ENCODE measurements at regions not wholly inside any gene's neighbourhood (a gene's known extent, or its start where the extent isn't known, plus 50 kb on each side); places are given as distances from the start of the nearest gene placed in this dataset.

DNA sequence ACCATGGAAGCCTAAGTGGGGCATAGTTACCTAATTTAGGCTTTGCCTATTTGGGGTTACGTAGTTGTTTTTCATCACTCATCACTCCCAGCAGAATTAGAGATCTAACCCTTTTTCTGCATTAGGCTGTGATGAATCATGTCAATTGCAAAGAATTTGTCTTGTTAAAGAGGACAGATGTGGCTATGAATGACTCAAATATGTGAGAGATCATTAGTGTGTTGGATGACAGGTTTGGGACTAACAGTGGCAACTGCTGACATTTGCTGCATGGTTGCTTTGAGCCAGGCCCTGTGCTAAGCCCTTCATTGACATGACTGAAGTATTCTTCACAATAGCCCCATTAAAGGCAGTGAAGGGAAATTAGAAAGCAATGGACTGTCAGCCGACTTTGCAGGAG lies 83.4 kb upstream of the BMPER start:
- no peak for DNase-seq

GRCh38 chr7:33823913-33824312 lies 81.4 kb upstream of the BMPER start:
- DNase-seq: no peak

- no peak for DNase-seq
Measured at GRCh38 chr7:33824911-33825459, 80.4 kb upstream of the BMPER start.

DNA sequence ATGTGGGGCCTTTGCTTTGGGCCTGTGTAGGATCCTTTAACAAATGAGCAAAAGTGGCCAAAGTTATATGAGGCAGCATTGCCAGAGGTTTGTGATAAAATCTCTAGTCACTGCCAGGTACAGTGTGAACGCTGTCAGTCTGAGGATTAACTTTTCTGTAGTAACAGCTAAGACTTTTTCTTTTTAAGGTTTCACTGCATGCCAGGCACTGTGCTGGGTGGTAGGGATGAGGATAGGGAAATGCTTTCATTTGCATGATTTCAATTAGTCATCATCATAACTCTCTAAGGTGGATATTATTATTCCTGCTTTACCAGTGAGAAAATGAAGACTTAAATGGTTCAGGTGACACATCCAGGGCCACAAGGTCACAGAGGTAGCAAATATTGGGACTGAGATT lies 79.7 kb upstream of the BMPER start:
- no peak for DNase-seq

- no peak for DNase-seq
Measured at GRCh38 chr7:33829536-33829935, 75.8 kb upstream of the BMPER start.

- peak; percentile 32 for DNase-seq
Measured at GRCh38 chr7:33831389-33832141, 73.8 kb upstream of the BMPER start.

GRCh38 chr7:33832271-33832721 lies 73.0 kb upstream of the BMPER start:
- no peak for DNase-seq

DNA sequence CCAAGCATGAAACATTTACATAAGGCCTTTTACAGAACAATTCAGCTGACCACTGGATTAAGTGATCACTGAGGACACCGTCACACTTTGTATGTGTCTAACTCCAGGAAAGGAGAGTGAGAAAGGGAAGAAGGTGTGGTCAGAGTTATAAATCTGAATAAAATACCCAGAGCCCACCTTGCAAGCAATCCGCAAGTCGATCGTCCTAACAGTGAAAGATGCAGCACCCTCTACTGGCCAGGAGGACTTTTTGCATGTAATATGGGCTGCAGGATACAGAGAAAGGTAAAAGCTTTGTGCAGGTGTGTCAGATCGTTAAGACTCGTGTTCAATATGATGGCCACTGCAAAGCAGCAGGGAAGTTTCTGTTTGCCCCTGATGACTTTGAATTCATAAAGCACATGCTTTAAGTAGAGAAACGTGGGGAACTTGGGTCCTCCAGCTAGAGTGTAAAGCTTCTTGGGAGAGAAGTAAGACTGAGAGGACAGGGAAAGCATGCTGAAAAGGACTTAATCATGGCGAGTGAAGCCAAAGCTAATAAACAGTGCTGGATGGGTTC lies 68.5 kb upstream of the BMPER start:
- DNase-seq: no peak

DNA sequence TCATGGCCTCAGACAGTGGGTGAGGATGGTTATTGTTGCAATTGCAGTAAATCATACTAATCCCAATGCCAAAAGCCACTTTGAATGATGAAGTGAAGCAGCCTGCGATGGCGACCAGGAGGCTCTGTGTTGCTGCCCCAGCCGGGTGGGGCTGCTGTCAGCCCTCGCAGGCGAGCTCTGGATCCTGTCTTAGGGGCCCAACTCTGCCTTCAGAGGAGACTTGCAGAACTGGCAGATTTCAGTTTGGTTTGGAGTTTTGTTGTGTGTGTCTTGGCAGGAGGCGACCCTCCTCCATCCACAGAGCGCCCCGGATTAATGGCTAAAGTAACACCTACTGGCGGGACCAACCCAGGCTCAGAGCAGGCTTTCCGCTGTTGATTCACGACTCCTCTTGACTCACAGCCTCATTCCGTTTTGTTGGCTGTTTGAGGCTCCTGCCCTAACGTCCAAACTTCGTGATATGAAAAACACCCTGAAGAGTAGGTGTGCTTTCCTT lies 67.9 kb upstream of the BMPER start:
- DNase-seq: no peak

DNA sequence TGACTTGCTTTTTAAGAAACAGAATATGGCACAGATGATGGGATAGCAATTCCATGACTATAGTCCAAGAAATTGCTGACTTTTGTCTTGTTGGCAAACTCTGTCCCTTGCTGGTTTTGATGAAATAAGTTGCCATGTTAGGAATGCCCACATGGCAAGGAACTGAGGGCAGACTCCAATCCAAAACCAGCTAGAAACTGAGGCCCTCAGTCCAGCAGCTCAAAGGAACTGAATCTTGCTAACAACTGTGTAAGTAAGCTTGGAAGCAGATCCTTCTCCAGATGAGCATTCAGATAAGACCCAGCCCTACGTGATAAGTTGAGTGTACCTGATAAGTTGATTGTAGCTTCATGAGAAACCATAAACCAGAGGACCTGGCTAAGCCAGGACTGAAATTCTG lies 64.3 kb upstream of the BMPER start:
- DNase-seq: no peak

GRCh38 chr7:33841705-33842129 lies 63.6 kb upstream of the BMPER start:
- peak; percentile 89 for DNase-seq

DNA sequence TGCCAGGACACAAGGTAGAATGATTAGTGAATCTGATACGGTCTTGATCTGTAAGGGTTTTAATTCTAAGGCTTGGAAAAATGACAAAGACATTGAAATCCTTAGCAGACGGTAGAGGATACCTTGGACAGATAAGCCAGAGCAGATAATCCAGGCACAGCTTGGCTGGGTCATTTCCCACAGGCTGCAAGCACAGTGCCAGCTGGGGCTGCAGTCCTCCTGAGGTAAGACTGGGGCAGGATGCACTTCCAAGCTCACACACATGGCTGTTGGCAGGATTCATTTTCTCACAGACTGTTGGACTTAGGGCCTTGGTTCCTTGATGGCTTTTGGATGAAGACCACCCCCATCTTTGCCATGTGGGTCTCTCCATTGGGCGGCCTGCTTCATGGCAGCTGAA lies 63.2 kb upstream of the BMPER start:
- DNase-seq: peak; percentile 14

- peak; percentile 3 for DNase-seq
Measured at GRCh38 chr7:33845991-33846509, 59.3 kb upstream of the BMPER start.

DNA sequence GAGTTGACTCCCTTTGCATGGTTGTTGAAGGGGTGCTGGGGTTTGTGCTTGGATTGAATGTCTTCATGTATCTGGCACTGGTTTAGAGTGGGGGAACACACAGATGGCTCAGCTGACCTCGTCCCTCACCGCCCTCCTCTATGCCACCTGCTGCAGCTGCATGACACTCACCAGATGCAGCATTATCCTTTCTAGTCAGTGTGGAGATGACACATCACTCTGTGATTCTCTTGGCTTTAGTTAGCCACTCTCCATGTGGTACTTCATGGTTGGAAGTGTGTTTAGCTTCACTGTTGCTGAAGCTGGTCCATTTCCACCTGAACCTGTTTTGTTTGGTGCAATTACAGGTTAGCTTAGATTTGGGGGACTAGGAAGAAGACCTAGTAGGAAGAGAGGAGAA lies 56.3 kb upstream of the BMPER start:
- no peak for DNase-seq

- DNase-seq: no peak
Measured at GRCh38 chr7:33849971-33850559, 55.3 kb upstream of the BMPER start.

DNA sequence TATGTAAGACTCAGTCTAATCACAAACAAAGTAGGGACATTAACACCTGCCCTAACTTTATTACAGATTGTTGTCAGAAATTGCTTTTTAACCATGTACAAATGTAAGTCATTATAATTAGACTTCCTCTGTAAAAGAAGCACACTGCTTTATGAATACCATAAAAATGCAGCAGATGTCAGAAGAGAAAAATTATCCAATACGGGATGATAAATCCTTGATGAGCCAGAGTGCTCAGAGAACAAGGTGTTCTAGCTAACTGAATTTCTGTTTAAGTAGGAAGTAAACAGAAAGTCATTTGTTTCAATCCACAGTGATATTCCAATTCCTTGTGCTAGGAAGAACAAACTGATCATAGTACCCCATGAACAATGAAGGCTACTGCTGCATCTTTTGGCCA lies 54.6 kb upstream of the BMPER start:
- no peak for DNase-seq

GRCh38 chr7:33852838-33853237 lies 52.5 kb upstream of the BMPER start:
- no peak for DNase-seq

- DNase-seq: no peak
Measured at GRCh38 chr7:33853361-33854062, 51.8 kb upstream of the BMPER start.

DNA sequence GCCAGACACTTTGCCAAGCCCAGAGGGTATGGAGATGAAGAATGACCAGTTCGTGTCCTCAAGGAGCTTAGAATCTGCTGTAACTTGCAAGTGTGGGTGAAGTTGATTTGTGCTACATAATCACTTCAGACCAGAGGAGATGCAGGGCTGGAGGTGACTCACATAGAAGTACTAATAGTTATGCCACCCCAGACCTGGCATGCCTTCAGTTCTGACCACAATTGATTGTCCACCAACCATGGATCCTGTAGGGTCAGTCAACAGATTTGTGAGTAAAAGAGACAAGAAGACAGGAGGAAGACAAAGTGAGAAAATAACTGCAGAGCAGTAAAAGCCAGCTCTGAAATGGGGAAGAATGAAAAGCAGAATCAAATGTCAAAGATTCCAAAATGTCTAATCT lies 51.2 kb upstream of the BMPER start:
- no peak for DNase-seq

- no peak for DNase-seq
Measured at GRCh38 chr7:33854801-33855350, 50.5 kb upstream of the BMPER start.
